Natural killer cell (primary cell): ENCODE measurements at regions not wholly inside any gene's neighbourhood (a gene's known extent, or its start where the extent isn't known, plus 50 kb on each side); places are given as distances from the start of the nearest gene placed in this dataset.

Experiments
- ATAC-seq, 3 donors: fragments of 150-1000 bp in 2 of 3; fragments of 200-7000 bp in 1 of 3; cut with Tn5 transposase; 1 replicate in 1 of 3; 2 replicates in 2 of 3; pipeline ENCODE4 v1.10.0; 2021; ENCODE audit warnings: mild to moderate bottlenecking in 2 of 3, moderate library complexity in 2 of 3
- DNase-seq, 2 donors: peaks; one replicate each; pipeline versions ENCODE4 v3.0.0 to v3.0.0-alpha.2; 2013 to 2021; ENCODE audit warnings: mixed read lengths in 1 of 2
- H3K27ac ChIP-seq: one replicate; pipeline ENCODE4 v1.5.1; 2013; ENCODE audit warnings: mild to moderate bottlenecking, low read length
- H3K27me3 ChIP-seq: one replicate; pipeline ENCODE4 v1.6.1; 2013; ENCODE audit warnings: low read length; ENCODE audit not compliant: control insufficient read depth, insufficient read depth
- H3K36me3 ChIP-seq: one replicate; pipeline ENCODE4 v1.6.1; 2013; ENCODE audit warnings: low read length; ENCODE audit not compliant: control insufficient read depth, insufficient read depth
- H3K4me1 ChIP-seq: one replicate; pipeline ENCODE4 v1.6.1; 2013; ENCODE audit warnings: low read length; ENCODE audit not compliant: control insufficient read depth, insufficient read depth
- H3K4me3 ChIP-seq: one replicate; pipeline ENCODE4 v1.5.1; 2013; ENCODE audit warnings: low read length
- H3K9me3 ChIP-seq: one replicate; pipeline ENCODE4 v1.6.1; 2013; ENCODE audit warnings: low read length; ENCODE audit not compliant: control insufficient read depth, insufficient read depth
- H3K27ac Mint-ChIP-seq, 2 donors: one replicate each; pipeline ENCODE4 v1.8.0; 2022; ENCODE audit warnings: mild to moderate bottlenecking in 2 of 2, mixed read lengths in 2 of 2, moderate library complexity in 1 of 2
- H3K27me3 Mint-ChIP-seq, 2 donors: one replicate each; pipeline ENCODE4 v1.8.0; 2022; ENCODE audit warnings: low read depth in 2 of 2, mixed read lengths in 2 of 2
- H3K36me3 Mint-ChIP-seq: one replicate; pipeline ENCODE4 v1.8.0; 2022; ENCODE audit warnings: mixed read lengths
- H3K4me1 Mint-ChIP-seq, 2 donors: one replicate each; pipeline ENCODE4 v1.8.0; 2022; ENCODE audit warnings: mixed read lengths in 2 of 2
- H3K4me3 Mint-ChIP-seq: one replicate; pipeline ENCODE4 v1.8.0; 2022; ENCODE audit warnings: mild to moderate bottlenecking, moderate library complexity, mixed read lengths
- H3K9me3 Mint-ChIP-seq, 2 donors: one replicate each; pipeline ENCODE4 v1.8.0; 2022; ENCODE audit warnings: mixed read lengths in 2 of 2
- WGBS: methylation state at CpG from one replicate; pipeline ENCODE4 v1.1.7; 2013; ENCODE audit warnings: missing lambda C conversion rate; ENCODE audit not compliant: insufficient coverage; 5-methylcytosine and 5-hydroxymethylcytosine counted together
- intact Hi-C: fragments of 100-400 bp; cut with micrococcal nuclease; formaldehyde crosslinking; loops from one replicate; pipeline ENCODE4 v1.14.2; 2022
- TF ChIP-seq, protein P1 (sequence below): fragments of 200-600 bp; IDR thresholded peaks from one replicate; pipeline ENCODE4 v1.8.0; 2022; ENCODE audit warnings: antibody characterized with exemption

DNA sequence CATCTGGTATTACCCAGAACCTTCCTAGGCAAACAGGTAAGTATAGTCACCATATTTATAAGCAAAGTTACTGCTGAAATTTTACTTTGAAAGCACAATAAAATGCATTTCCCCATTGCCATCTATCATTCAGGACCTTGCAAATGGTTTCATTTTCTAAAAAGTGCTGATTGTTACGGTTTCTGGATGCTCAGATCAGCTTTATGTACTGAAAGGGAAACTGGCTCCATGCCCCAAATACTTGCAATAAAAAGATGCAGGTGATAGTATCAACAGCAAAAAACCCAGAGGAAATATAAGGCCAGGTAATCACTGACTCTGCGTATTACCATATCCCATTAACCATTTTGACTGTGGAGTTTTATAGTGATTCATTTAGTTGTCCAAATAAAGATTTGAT is 1150.7 kb upstream of the CRIM1 start:
- Histone ChIP-seq H3K27me3 (no peaks in the 10 kb centered on the region), H3K27ac (no peak overlapping the region), H3K4me3 (no peak overlapping the region), H3K4me1 (no peaks in the 10 kb centered on the region), H3K36me3 (no peaks in the 10 kb centered on the region), H3K9me3 (no peaks in the 10 kb centered on the region)
- DNase-seq, result no peak
- Mint-ChIP-seq H3K9me3 (peaks cover 10 to 23% of the 10 kb centered on the region in 2 donors), H3K27ac (no peak overlapping the region), H3K4me1 (no peaks in the 10 kb centered on the region), H3K27me3 (no peaks in the 10 kb centered on the region), H3K36me3 (no peaks in the 10 kb centered on the region), H3K4me3 (no peak overlapping the region)
- 70% methylated on average over 1 of the region's 2 CpGs for WGBS
- intact Hi-C loops, result no loop called here
- TF ChIP-seq, protein P1, sequence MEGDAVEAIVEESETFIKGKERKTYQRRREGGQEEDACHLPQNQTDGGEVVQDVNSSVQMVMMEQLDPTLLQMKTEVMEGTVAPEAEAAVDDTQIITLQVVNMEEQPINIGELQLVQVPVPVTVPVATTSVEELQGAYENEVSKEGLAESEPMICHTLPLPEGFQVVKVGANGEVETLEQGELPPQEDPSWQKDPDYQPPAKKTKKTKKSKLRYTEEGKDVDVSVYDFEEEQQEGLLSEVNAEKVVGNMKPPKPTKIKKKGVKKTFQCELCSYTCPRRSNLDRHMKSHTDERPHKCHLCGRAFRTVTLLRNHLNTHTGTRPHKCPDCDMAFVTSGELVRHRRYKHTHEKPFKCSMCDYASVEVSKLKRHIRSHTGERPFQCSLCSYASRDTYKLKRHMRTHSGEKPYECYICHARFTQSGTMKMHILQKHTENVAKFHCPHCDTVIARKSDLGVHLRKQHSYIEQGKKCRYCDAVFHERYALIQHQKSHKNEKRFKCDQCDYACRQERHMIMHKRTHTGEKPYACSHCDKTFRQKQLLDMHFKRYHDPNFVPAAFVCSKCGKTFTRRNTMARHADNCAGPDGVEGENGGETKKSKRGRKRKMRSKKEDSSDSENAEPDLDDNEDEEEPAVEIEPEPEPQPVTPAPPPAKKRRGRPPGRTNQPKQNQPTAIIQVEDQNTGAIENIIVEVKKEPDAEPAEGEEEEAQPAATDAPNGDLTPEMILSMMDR, result no peak
- no peak for ATAC-seq

DNA sequence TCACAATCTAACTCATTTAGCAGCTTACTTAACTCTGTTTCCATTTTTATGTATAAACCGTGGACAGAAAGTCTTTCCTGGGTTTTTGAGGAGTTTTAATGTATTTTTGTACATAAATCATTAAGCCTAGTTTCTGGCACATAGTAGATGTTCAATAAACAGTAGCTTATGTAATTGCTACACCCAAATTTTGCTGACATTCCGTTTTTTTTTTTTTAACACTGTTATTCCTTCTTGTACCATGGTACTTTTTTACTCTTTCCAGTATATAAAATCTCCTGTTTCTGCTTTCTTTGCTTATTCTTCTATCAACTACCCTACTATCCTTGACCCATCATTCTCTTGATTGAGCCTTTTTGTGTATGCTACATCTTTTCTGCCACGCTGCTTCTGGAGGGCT is 1151.3 kb upstream of the CRIM1 start:
- no peaks in the 10 kb centered on the region for H3K36me3 Mint-ChIP-seq
- intact Hi-C loops, result no loop called here
- TF ChIP-seq, protein P1, result no peak

DNA sequence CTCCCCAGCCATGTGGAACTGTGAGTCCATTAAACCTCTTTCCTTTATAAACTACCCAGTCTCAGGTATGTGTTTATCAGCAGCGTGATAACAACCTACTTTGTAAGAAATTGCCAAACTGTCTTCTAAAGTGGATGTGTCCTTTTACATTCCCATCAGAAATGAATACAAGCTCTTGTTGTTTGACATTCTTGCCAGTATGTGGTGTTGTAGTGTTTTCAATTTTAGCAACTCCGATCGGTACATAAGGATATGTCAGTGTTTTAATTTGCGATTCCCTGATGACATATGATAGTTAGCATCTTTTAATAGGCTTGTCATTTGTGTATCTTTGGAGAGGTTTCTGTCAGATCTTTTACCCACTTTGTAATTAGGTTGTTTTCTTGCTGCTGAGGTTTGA is 1156.3 kb upstream of the CRIM1 start:
- no peak overlapping the region for H3K4me3 Mint-ChIP-seq
- no peaks in the 10 kb centered on the region for H3K4me1 ChIP-seq
- no peak overlapping the region for H3K4me3 ChIP-seq
- peaks cover 7% of the 10 kb centered on the region for H3K36me3 Mint-ChIP-seq
- H3K27ac ChIP-seq, result no peak overlapping the region
- H3K27ac Mint-ChIP-seq, result no peak overlapping the region
- H3K36me3 ChIP-seq, result no peaks in the 10 kb centered on the region
- H3K4me1 Mint-ChIP-seq, result no peaks in the 10 kb centered on the region
- no peak for ATAC-seq
- DNase-seq, result no peak
- peaks cover 3% of the 10 kb centered on the region for H3K9me3 ChIP-seq
- TF ChIP-seq, protein P1, result no peak
- no peaks in the 10 kb centered on the region for H3K27me3 ChIP-seq
- 100% methylated on average over 4 of the region's 4 CpGs for WGBS
- peaks cover 8 to 23% of the 10 kb centered on the region in 2 donors for H3K9me3 Mint-ChIP-seq
- intact Hi-C loops, result no loop called here
- H3K27me3 Mint-ChIP-seq, result no peaks in the 10 kb centered on the region

More for the DNA sequence above, 1151.3 kb upstream of the CRIM1 start:
- Histone ChIP-seq H3K36me3 (no peaks in the 10 kb centered on the region), H3K27me3 (no peaks in the 10 kb centered on the region), H3K4me3 (no peak overlapping the region), H3K4me1 (no peaks in the 10 kb centered on the region), H3K27ac (no peak overlapping the region), H3K9me3 (no peaks in the 10 kb centered on the region)
- Mint-ChIP-seq H3K4me1 (no peaks in the 10 kb centered on the region), H3K27me3 (no peaks in the 10 kb centered on the region), H3K4me3 (no peak overlapping the region), H3K27ac (no peak overlapping the region), H3K9me3 (peaks cover 11 to 26% of the 10 kb centered on the region in 2 donors)
- ATAC-seq (no peak), DNase-seq (no peak)
- WGBS, result 77% methylated on average over 2 of the region's 3 CpGs

DNA sequence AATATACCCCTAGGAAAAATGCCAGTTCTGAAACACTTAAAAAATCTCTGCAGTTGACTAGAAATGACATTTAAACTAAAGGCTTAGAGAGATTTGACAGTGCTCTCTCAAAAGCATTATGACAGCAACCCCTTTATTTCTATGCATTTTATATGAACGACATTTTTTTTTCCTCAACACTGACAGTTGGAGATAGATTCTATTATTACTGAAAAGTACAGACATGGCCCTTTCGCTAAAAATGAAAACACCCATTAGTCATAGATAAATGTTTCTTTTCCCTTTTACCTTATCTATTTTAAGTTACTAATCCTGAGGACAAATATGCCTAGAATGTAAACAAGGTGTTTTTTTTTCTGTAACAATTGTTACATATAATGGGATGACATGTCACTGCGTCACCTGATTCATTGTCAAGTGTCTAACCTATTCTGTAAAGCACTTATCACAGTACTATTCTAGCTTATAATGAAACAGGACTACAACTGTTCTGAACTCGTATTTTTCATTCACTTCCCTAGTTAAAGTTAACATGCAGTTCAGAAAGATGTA is 1169.6 kb upstream of the CRIM1 start:
- DNase-seq (no peak), ATAC-seq (no peak)
- Histone ChIP-seq H3K27ac (no peak overlapping the region), H3K27me3 (no peaks in the 10 kb centered on the region), H3K4me1 (no peaks in the 10 kb centered on the region), H3K4me3 (no peak overlapping the region), H3K36me3 (no peaks in the 10 kb centered on the region), H3K9me3 (no peaks in the 10 kb centered on the region)
- Mint-ChIP-seq H3K36me3 (peaks cover 7% of the 10 kb centered on the region), H3K9me3 (peaks cover 4 to 12% of the 10 kb centered on the region in 2 donors), H3K27ac (no peak overlapping the region), H3K4me1 (no peaks in the 10 kb centered on the region), H3K27me3 (no peaks in the 10 kb centered on the region), H3K4me3 (no peak overlapping the region)
- WGBS, result 92% methylated on average over 2 of the region's 4 CpGs
- TF ChIP-seq, protein P1, result no peak
- intact Hi-C loops, result no loop called here
